HepG2 (cell line): ENCODE measurements at regions not wholly inside any gene's neighbourhood (a gene's known extent, or its start where the extent isn't known, plus 50 kb on each side); places are given as distances from the start of the nearest gene placed in this dataset.

Experiments used
- ATAC-seq: fragments of 200-7000 bp; cut with Tn5 transposase; 3 replicates; pipeline ENCODE4 v1.9.1; 2020; ENCODE audit warnings: mild to moderate bottlenecking, moderate library complexity
- BruUV-seq: library from RNA; stranded (reverse); fragments of 400-500 nt; replicated peaks from 2 replicates; lab custom pipeline; 2021; lab: Mats Ljungman, UMichigan
- CTCF ChIA-PET: fragments of 300-600 bp; formaldehyde crosslinking; extraction: SDS; loops from one replicate; lab custom pipeline; 2021; ENCODE audit warnings: low total read pairs, inconsistent platforms, low intra/inter-chr PET ratio; lab: Yijun Ruan, JAX
- POLR2A ChIA-PET: fragments of 350-600 bp; sonication (Branson Sonifier 250); formaldehyde crosslinking; loops from one replicate; lab custom pipeline; 2020; ENCODE audit warnings: antibody characterized with exemption, inconsistent platforms; lab: Yijun Ruan, JAX
- DNase-seq: peaks from one replicate; pipeline ENCODE4 v3.0.0-alpha.2; 2015; ENCODE audit warnings: low spot score
- FAIRE-seq: peaks from 3 replicates; lab custom pipeline; 2011; peaks lifted over from hg19 to GRCh38; lab: Jason Lieb, UNC
- H2AFZ ChIP-seq: one replicate; pipeline ENCODE4 v1.6.1; 2011; ENCODE audit warnings: low read length, inconsistent platforms
- H3K27ac ChIP-seq: fragments of 300-600 bp; 3 replicates; pipeline ENCODE4 v1.8.0; 2011; ENCODE audit warnings: mixed run types, mild to moderate bottlenecking, mixed read lengths, low read length, inconsistent platforms; ENCODE audit not compliant: insufficient read depth; ENCODE audit errors: extremely low read length
- H3K27me3 ChIP-seq, 2 experiments: fragments of 200-600 bp in 1 of 2; 2 replicates in 1 of 2; 3 replicates in 1 of 2; pipeline versions ENCODE4 v1.6.0 to v1.8.0; 2011; ENCODE audit warnings: low read length in 2 of 2, mild to moderate bottlenecking in 2 of 2, moderate library complexity in 2 of 2, inconsistent platforms in 1 of 2; ENCODE audit not compliant: insufficient read depth in 2 of 2, control insufficient read depth in 1 of 2
- H3K36me3 ChIP-seq, 2 experiments: fragments of 200-600 bp in 1 of 2; replicated peaks in 1 of 2; 2 replicates in 1 of 2; 3 replicates in 1 of 2; pipeline versions ENCODE4 v1.5.1 to v1.8.0; 2011; ENCODE audit warnings: low read length in 2 of 2, inconsistent platforms in 1 of 2; ENCODE audit not compliant: insufficient read depth in 2 of 2, control insufficient read depth in 1 of 2
- H3K4me1 ChIP-seq: 2 replicates; pipeline ENCODE4 v1.5.1; 2012; ENCODE audit warnings: low read length, inconsistent platforms; ENCODE audit not compliant: insufficient read depth
- H3K4me2 ChIP-seq: 2 replicates; pipeline ENCODE4 v1.6.0; 2011; ENCODE audit warnings: low read depth, low read length, inconsistent platforms
- H3K4me3 ChIP-seq, 3 experiments: fragments of 200-600 bp in 1 of 3; sonication (generic), shearing (Covaris generic) in 1 of 3; replicated peaks in 1 of 3; 2 replicates each; pipeline ENCODE4 v1.5.1; 2011 to 2016; ENCODE audit warnings: low read length in 3 of 3, inconsistent platforms in 2 of 3, low read depth in 2 of 3, mild to moderate bottlenecking in 2 of 3, control low read depth in 1 of 3, mixed read lengths in 1 of 3; ENCODE audit not compliant: insufficient read depth in 1 of 3
- H3K79me2 ChIP-seq: one replicate; pipeline ENCODE4 v1.6.1; 2011; ENCODE audit warnings: low read length, inconsistent platforms; ENCODE audit not compliant: insufficient read depth
- H3K9ac ChIP-seq: 2 replicates; pipeline ENCODE4 v1.6.0; 2011; ENCODE audit warnings: mild to moderate bottlenecking, low read depth, low read length, inconsistent platforms; ENCODE audit not compliant: insufficient read depth
- H3K9me3 ChIP-seq: 2 replicates; pipeline ENCODE4 v1.5.1; 2012; ENCODE audit warnings: mild to moderate bottlenecking, low read length
- H4K20me1 ChIP-seq: 2 replicates; pipeline ENCODE4 v1.6.0; 2011; ENCODE audit warnings: inconsistent platforms, mild to moderate bottlenecking, low read length, moderate library complexity; ENCODE audit not compliant: insufficient read depth
- GFI1 ChIP-seq: sonication (generic); formaldehyde crosslinking; IDR thresholded peaks from 2 replicates; pipeline ENCODE4 v1.5.0; 2020; ENCODE audit warnings: missing genetic modification reagents, mild to moderate bottlenecking, borderline replicate concordance
- JUND ChIP-seq: sonication (generic); formaldehyde crosslinking; IDR thresholded peaks from 2 replicates; pipeline ENCODE4 v1.8.0; 2022; ENCODE audit warnings: mild to moderate bottlenecking, missing genetic modification reagents
- SMAD3 ChIP-seq: sonication (generic); formaldehyde crosslinking; IDR thresholded peaks from 2 replicates; pipeline ENCODE4 v1.4.0; 2020; ENCODE audit warnings: missing genetic modification reagents
- SRSF4 ChIP-seq: fragments of 200-400 bp; formaldehyde crosslinking; IDR thresholded peaks from one replicate; pipeline ENCODE4 v1.6.1; 2018; ENCODE audit warnings: mild to moderate bottlenecking, low read depth, low read length, moderate library complexity; ENCODE audit not compliant: poor library complexity, severe bottlenecking
- YY1 ChIP-seq: IDR thresholded peaks from 2 replicates; pipeline ENCODE4 v1.6.1; 2011; ENCODE audit warnings: low read length, low read depth, moderate library complexity, mild to moderate bottlenecking; ENCODE audit not compliant: insufficient read depth, insufficient replicate concordance
- ZNF350 ChIP-seq: sonication (generic); formaldehyde crosslinking; IDR thresholded peaks from 2 replicates; pipeline ENCODE4 v1.4.0; 2020; ENCODE audit warnings: mild to moderate bottlenecking, low read depth, missing genetic modification reagents, borderline replicate concordance
- ZNF687 ChIP-seq: sonication (generic); formaldehyde crosslinking; IDR thresholded peaks from 2 replicates; pipeline ENCODE4 v1.5.1; 2020; ENCODE audit warnings: mild to moderate bottlenecking, missing genetic modification reagents, moderate library complexity
- WGBS: methylation state at CpG from one replicate; pipeline ENCODE4 v1.1.6; 2017; ENCODE audit warnings: low lambda C conversion rate; 5-methylcytosine and 5-hydroxymethylcytosine counted together
- in situ Hi-C: cut with HindIII; loops from 2 replicates; pipeline ENCODE4 v1.10.0; 2017; ENCODE audit warnings: low pct_unique_long_range_greater_than_20kb; ENCODE audit not compliant: extremely low pct_ligation_motif_present
- intact Hi-C: fragments of 100-400 bp; cut with micrococcal nuclease; formaldehyde crosslinking; loops from one replicate; pipeline ENCODE4 v1.10.0; 2022; ENCODE audit not compliant: unreplicated experiment
- TF ChIP-seq, protein P1 (sequence below): sonication (generic); formaldehyde crosslinking; IDR thresholded peaks from 2 replicates; pipeline ENCODE4 v1.4.0; 2020; ENCODE audit warnings: missing genetic modification reagents, borderline replicate concordance
- TF ChIP-seq, protein P2 (sequence below): sonication (generic); formaldehyde crosslinking; IDR thresholded peaks from 2 replicates; pipeline ENCODE4 v1.4.0; 2020; ENCODE audit warnings: missing genetic modification reagents

- TF ChIP-seq GFI1 (CRISPR knock-in tag) = no peak
- TF ChIP-seq SRSF4 = no peak
- TF ChIP-seq, protein P1, sequence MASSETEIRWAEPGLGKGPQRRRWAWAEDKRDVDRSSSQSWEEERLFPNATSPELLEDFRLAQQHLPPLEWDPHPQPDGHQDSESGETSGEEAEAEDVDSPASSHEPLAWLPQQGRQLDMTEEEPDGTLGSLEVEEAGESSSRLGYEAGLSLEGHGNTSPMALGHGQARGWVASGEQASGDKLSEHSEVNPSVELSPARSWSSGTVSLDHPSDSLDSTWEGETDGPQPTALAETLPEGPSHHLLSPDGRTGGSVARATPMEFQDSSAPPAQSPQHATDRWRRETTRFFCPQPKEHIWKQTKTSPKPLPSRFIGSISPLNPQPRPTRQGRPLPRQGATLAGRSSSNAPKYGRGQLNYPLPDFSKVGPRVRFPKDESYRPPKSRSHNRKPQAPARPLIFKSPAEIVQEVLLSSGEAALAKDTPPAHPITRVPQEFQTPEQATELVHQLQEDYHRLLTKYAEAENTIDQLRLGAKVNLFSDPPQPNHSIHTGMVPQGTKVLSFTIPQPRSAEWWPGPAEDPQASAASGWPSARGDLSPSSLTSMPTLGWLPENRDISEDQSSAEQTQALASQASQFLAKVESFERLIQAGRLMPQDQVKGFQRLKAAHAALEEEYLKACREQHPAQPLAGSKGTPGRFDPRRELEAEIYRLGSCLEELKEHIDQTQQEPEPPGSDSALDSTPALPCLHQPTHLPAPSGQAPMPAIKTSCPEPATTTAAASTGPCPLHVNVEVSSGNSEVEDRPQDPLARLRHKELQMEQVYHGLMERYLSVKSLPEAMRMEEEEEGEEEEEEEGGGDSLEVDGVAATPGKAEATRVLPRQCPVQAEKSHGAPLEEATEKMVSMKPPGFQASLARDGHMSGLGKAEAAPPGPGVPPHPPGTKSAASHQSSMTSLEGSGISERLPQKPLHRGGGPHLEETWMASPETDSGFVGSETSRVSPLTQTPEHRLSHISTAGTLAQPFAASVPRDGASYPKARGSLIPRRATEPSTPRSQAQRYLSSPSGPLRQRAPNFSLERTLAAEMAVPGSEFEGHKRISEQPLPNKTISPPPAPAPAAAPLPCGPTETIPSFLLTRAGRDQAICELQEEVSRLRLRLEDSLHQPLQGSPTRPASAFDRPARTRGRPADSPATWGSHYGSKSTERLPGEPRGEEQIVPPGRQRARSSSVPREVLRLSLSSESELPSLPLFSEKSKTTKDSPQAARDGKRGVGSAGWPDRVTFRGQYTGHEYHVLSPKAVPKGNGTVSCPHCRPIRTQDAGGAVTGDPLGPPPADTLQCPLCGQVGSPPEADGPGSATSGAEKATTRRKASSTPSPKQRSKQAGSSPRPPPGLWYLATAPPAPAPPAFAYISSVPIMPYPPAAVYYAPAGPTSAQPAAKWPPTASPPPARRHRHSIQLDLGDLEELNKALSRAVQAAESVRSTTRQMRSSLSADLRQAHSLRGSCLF (CRISPR knock-in tag) = no peak
- TF ChIP-seq JUND (CRISPR knock-in tag) = no peak
- TF ChIP-seq, protein P2, sequence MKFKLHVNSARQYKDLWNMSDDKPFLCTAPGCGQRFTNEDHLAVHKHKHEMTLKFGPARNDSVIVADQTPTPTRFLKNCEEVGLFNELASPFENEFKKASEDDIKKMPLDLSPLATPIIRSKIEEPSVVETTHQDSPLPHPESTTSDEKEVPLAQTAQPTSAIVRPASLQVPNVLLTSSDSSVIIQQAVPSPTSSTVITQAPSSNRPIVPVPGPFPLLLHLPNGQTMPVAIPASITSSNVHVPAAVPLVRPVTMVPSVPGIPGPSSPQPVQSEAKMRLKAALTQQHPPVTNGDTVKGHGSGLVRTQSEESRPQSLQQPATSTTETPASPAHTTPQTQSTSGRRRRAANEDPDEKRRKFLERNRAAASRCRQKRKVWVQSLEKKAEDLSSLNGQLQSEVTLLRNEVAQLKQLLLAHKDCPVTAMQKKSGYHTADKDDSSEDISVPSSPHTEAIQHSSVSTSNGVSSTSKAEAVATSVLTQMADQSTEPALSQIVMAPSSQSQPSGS (CRISPR knock-in tag) = no peak
These were observed 60.6 kb upstream of the CD28 start (continued) for GRCh38 chr2:203645831-203646230.

GRCh38 chr2:203646266-203646864 is 60.1 kb upstream of the CD28 start:
- WGBS = 89% methylated on average over 9 of the region's 10 CpGs
- Histone ChIP-seq H2AFZ (no peak overlapping the region), H3K27me3 (no peaks in the 10 kb centered on the region), H3K4me3 (no peak overlapping the region), H4K20me1 (no peaks in the 10 kb centered on the region), H3K36me3 (no peaks in the 10 kb centered on the region), H3K9me3 (no peaks in the 10 kb centered on the region), H3K4me1 (peaks cover 55% of the 10 kb centered on the region), H3K9ac (no peak overlapping the region), H3K79me2 (no peaks in the 10 kb centered on the region), H3K27ac (no peak overlapping the region), H3K4me2 (0 out of 2 replicates have a peak overlapping the region, but pooled peaks have one; percentile 11)
- ChIA-PET CTCF (no interaction called here), POLR2A (no interaction called here)
- intact Hi-C loops (no loop called here), in situ Hi-C loops (loop anchor here (5.0 kb wide), 1 partner anchor 136 kb away; no protein-coding TSS in a partner anchor)
- no TSS peak for BruUV-seq
- DNase-seq (no peak), FAIRE-seq (no peak), ATAC-seq (peak; percentile 57)
- TF ChIP-seq YY1 (no peak), ZNF687 (peak; percentile 64), SMAD3 (CRISPR knock-in tag) (no peak), ZNF350 (CRISPR knock-in tag) (peak; percentile 56; the same call in 1 of the 2 replicates)
